IMR-90 (cell line): ENCODE measurements at regions not wholly inside any gene's neighbourhood (a gene's known extent, or its start where the extent isn't known, plus 50 kb on each side); places are given as distances from the start of the nearest gene placed in this dataset.

Source experiments
- ATAC-seq: fragments of 200-7000 bp; cut with Tn5 transposase; 2 replicates; pipeline ENCODE4 v1.9.1; 2020; ENCODE audit warnings: low read depth, mild to moderate bottlenecking, moderate library complexity
- BruUV-seq: library from RNA; stranded (reverse); fragments of 400-500 nt; replicated peaks from 2 replicates; lab custom pipeline; 2021; lab: Mats Ljungman, UMichigan
- CTCF ChIA-PET: fragments of 300-600 bp; formaldehyde crosslinking; extraction: SDS; loops from one replicate; lab custom pipeline; 2021; ENCODE audit warnings: antibody characterized with exemption; lab: Yijun Ruan, JAX
- POLR2A ChIA-PET: fragments of 300-600 bp; sonication (Branson Sonifier 250); formaldehyde crosslinking; loops from one replicate; lab custom pipeline; 2022; ENCODE audit warnings: antibody characterized with exemption; ENCODE audit not compliant: unreplicated experiment; lab: Charles Lee
- DNase-seq: peaks from one replicate; pipeline ENCODE4 v3.0.0; 2013
- H2AFZ ChIP-seq: replicated peaks from 2 replicates; pipeline ENCODE3; 2013; ENCODE audit warnings: low read length, mild to moderate bottlenecking; ENCODE audit not compliant: poor library complexity
- H2AK5ac ChIP-seq: 2 replicates; pipeline ENCODE4 v1.6.1; 2013; ENCODE audit warnings: low read depth, low read length, inconsistent platforms
- H2AK9ac ChIP-seq: replicated peaks from 2 replicates; pipeline ENCODE3; 2013; ENCODE audit warnings: mild to moderate bottlenecking, low read depth, low read length, moderate library complexity; ENCODE audit not compliant: poor library complexity
- H2BK120ac ChIP-seq: 2 replicates; pipeline ENCODE4 v1.6.1; 2013; ENCODE audit warnings: low read depth, low read length, inconsistent platforms
- H2BK15ac ChIP-seq: 3 replicates; pipeline ENCODE4 v1.6.1; 2013; ENCODE audit warnings: low read depth, low read length, inconsistent platforms
- H2BK20ac ChIP-seq: 2 replicates; pipeline ENCODE4 v1.6.1; 2013; ENCODE audit warnings: low read depth, mild to moderate bottlenecking, inconsistent platforms, low read length, moderate library complexity
- H2BK5ac ChIP-seq: 2 replicates; pipeline ENCODE4 v1.6.1; 2013; ENCODE audit warnings: mild to moderate bottlenecking, low read depth, low read length, inconsistent platforms; ENCODE audit not compliant: poor library complexity, severe bottlenecking
- H3K14ac ChIP-seq: replicated peaks from 2 replicates; pipeline ENCODE4 v1.6.1; 2013; ENCODE audit warnings: low read depth, low read length, inconsistent platforms
- H3K18ac ChIP-seq: 2 replicates; pipeline ENCODE4 v1.6.1; 2013; ENCODE audit warnings: low read depth, low read length, control low read depth
- H3K23ac ChIP-seq: 2 replicates; pipeline ENCODE4 v1.6.1; 2013; ENCODE audit warnings: low read depth, low read length, inconsistent platforms
- H3K27ac ChIP-seq: 2 replicates; pipeline ENCODE4 v1.5.1; 2013; ENCODE audit warnings: mild to moderate bottlenecking, control low read depth, low read length; ENCODE audit not compliant: insufficient read depth
- H3K27me3 ChIP-seq: 2 replicates; pipeline ENCODE4 v1.6.1; 2013; ENCODE audit warnings: low read length; ENCODE audit not compliant: control insufficient read depth, insufficient read depth
- H3K36me3 ChIP-seq: 2 replicates; pipeline ENCODE4 v1.6.1; 2013; ENCODE audit warnings: low read length, mixed read lengths; ENCODE audit not compliant: control insufficient read depth, insufficient read depth
- H3K4ac ChIP-seq: 2 replicates; pipeline ENCODE4 v1.6.1; 2013; ENCODE audit warnings: low read depth, low read length, inconsistent platforms
- H3K4me1 ChIP-seq: 2 replicates; pipeline ENCODE4 v1.6.1; 2013; ENCODE audit warnings: low read length, mixed read lengths; ENCODE audit not compliant: control insufficient read depth, insufficient read depth
- H3K4me2 ChIP-seq: 2 replicates; pipeline ENCODE4 v1.6.1; 2013; ENCODE audit warnings: low read depth, mild to moderate bottlenecking, control low read depth, low read length, moderate library complexity
- H3K4me3 ChIP-seq: 2 replicates; pipeline ENCODE4 v1.5.1; 2013; ENCODE audit warnings: low read depth, mild to moderate bottlenecking, control low read depth, low read length, moderate library complexity; ENCODE audit not compliant: insufficient read depth
- H3K56ac ChIP-seq: 2 replicates; pipeline ENCODE4 v1.6.1; 2013; ENCODE audit warnings: low read length, inconsistent platforms; ENCODE audit not compliant: insufficient read depth; ENCODE audit errors: extremely low read depth
- H3K79me1 ChIP-seq, 2 experiments: 2 replicates each; pipeline ENCODE4 v1.6.1; 2013; ENCODE audit warnings: low read length in 2 of 2, inconsistent platforms in 1 of 2, low read depth in 1 of 2
- H3K9ac ChIP-seq: 2 replicates; pipeline ENCODE4 v1.6.1; 2013; ENCODE audit warnings: low read depth, low read length, control low read depth
- H3K9me1 ChIP-seq: 2 replicates; pipeline ENCODE4 v1.6.1; 2013; ENCODE audit warnings: low read length, inconsistent platforms; ENCODE audit not compliant: insufficient read depth
- H3K9me3 ChIP-seq: 2 replicates; pipeline ENCODE4 v1.6.1; 2013; ENCODE audit warnings: low read length; ENCODE audit not compliant: control insufficient read depth, insufficient read depth
- H4K20me1 ChIP-seq: 2 replicates; pipeline ENCODE4 v1.6.1; 2013; ENCODE audit warnings: low read length, inconsistent platforms; ENCODE audit not compliant: insufficient read depth
- H4K5ac ChIP-seq: 2 replicates; pipeline ENCODE4 v1.6.1; 2013; ENCODE audit warnings: mild to moderate bottlenecking, low read depth, low read length, control low read depth
- H4K8ac ChIP-seq, 2 experiments: 2 replicates each; pipeline ENCODE4 v1.6.1; 2013; ENCODE audit warnings: low read depth in 2 of 2, low read length in 2 of 2, control low read depth in 1 of 2, inconsistent platforms in 1 of 2
- H4K91ac ChIP-seq: 2 replicates; pipeline ENCODE4 v1.6.1; 2013; ENCODE audit warnings: low read depth, low read length, inconsistent platforms; ENCODE audit not compliant: insufficient read depth
- CEBPB ChIP-seq: IDR thresholded peaks from 2 replicates; pipeline ENCODE4 v1.6.1; 2012; ENCODE audit warnings: low read depth, low read length, improper control_type of control experiment
- NFE2L2 ChIP-seq: fragments of 150-350 bp; IDR thresholded peaks from 2 replicates; pipeline ENCODE4 v1.6.1; 2016; ENCODE audit warnings: low read depth, mild to moderate bottlenecking, low read length
- RAD21 ChIP-seq: IDR thresholded peaks from 2 replicates; pipeline ENCODE4 v1.6.1; 2012; ENCODE audit warnings: low read length, improper control_type of control experiment
- SMC3 ChIP-seq: fragments of 150-350 bp; IDR thresholded peaks from 2 replicates; pipeline ENCODE4 v1.6.1; 2016; ENCODE audit warnings: low read depth, mild to moderate bottlenecking, antibody characterized with exemption, low read length, moderate library complexity
- WGBS, 2 experiments: methylation state at CpG; one replicate each; pipeline versions ENCODE4 v1.1.5 to v1.1.7; 2013; ENCODE audit warnings: missing lambda C conversion rate in 2 of 2; ENCODE audit not compliant: insufficient read length in 1 of 2; ENCODE audit errors: extremely low coverage in 2 of 2; 5-methylcytosine and 5-hydroxymethylcytosine counted together
- dilution Hi-C: fragments of 300-500 bp; cut with HindIII; formaldehyde crosslinking; loops from one replicate; pipeline ENCODE4 v1.14.3; 2018; ENCODE audit warnings: low sequenced_read_pairs; ENCODE audit not compliant: unreplicated experiment
- in situ Hi-C: fragments of 300-500 bp; cut with MboI; formaldehyde crosslinking; loops from 3 replicates; pipeline ENCODE4 v1.14.3; 2019; ENCODE audit warnings: low sequenced_read_pairs, inconsistent platforms, mixed read lengths
- intact Hi-C: fragments of 100-400 bp; cut with micrococcal nuclease; formaldehyde crosslinking; loops from 2 replicates; pipeline ENCODE4 v1.10.0; 2022
- TF ChIP-seq, protein P1 (sequence below): fragments of 150-350 bp; IDR thresholded peaks from 2 replicates; pipeline ENCODE4 v1.6.1; 2017; ENCODE audit warnings: mild to moderate bottlenecking, antibody characterized with exemption, low read length, low read depth
- TF ChIP-seq, protein P2 (sequence below): conservative IDR thresholded peaks from 2 replicates; pipeline ENCODE4 v1.5.1; 2012; ENCODE audit warnings: mild to moderate bottlenecking, low read depth, low read length, improper control_type of control experiment

DNA sequence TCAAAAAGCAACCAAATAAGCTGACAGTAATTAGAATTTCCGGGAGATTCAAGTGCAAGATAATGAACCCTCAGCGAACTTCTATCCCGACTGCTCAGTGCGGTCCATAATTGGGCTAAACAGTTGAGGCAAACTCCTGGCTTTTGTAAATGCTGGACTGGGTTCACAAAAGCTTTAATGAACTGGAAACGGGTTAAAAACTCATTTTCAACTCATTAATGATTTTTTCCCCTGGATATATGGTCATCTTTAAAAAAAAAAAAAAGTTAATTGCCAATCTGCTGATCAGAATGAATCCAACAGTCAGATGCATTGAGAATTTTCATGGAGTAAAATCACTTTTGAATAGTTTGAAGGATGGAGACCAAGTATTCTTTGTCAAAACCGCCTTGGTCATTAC, 79.5 kb upstream of the WWC1 start:
- 67% methylated on average over 1 of the region's 6 CpGs; no CpG with 5 or more reads in 1 of the 2 experiments for WGBS, 2 experiments
- TF ChIP-seq CEBPB, result no peak
- TF ChIP-seq SMC3, result no peak
- TF ChIP-seq, protein P1, sequence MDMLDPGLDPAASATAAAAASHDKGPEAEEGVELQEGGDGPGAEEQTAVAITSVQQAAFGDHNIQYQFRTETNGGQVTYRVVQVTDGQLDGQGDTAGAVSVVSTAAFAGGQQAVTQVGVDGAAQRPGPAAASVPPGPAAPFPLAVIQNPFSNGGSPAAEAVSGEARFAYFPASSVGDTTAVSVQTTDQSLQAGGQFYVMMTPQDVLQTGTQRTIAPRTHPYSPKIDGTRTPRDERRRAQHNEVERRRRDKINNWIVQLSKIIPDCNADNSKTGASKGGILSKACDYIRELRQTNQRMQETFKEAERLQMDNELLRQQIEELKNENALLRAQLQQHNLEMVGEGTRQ, result no peak
- TF ChIP-seq RAD21, result no peak
- no peak for TF ChIP-seq NFE2L2
- TF ChIP-seq, protein P2, sequence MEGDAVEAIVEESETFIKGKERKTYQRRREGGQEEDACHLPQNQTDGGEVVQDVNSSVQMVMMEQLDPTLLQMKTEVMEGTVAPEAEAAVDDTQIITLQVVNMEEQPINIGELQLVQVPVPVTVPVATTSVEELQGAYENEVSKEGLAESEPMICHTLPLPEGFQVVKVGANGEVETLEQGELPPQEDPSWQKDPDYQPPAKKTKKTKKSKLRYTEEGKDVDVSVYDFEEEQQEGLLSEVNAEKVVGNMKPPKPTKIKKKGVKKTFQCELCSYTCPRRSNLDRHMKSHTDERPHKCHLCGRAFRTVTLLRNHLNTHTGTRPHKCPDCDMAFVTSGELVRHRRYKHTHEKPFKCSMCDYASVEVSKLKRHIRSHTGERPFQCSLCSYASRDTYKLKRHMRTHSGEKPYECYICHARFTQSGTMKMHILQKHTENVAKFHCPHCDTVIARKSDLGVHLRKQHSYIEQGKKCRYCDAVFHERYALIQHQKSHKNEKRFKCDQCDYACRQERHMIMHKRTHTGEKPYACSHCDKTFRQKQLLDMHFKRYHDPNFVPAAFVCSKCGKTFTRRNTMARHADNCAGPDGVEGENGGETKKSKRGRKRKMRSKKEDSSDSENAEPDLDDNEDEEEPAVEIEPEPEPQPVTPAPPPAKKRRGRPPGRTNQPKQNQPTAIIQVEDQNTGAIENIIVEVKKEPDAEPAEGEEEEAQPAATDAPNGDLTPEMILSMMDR, result no peak
- no peak overlapping the region for H4K8ac ChIP-seq
- no peak overlapping the region for H4K91ac ChIP-seq
- no peak overlapping the region for H3K4me2 ChIP-seq
- H3K4me1 ChIP-seq, result no peaks in the 10 kb centered on the region
- H3K9me3 ChIP-seq, result no peaks in the 10 kb centered on the region
- H3K14ac ChIP-seq, result no peak overlapping the region
- no peaks in the 10 kb centered on the region for H4K20me1 ChIP-seq
- ChIA-PET POLR2A (no interaction called here), CTCF (no interaction called here)
- no peak for DNase-seq
- no peak overlapping the region for H3K18ac ChIP-seq
- H2BK120ac ChIP-seq, result no peak overlapping the region
- H3K27ac ChIP-seq, result no peak overlapping the region
- H3K79me1 ChIP-seq, result no peaks in the 10 kb centered on the region
- H3K4me3 ChIP-seq, result no peak overlapping the region
- dilution Hi-C loops (no loop called here), intact Hi-C loops (no loop called here), in situ Hi-C loops (no loop called here)
- no peak overlapping the region for H3K23ac ChIP-seq
- no peak overlapping the region for H3K56ac ChIP-seq
- BruUV-seq, result no TSS peak
- no peak for ATAC-seq
- H3K4ac ChIP-seq, result no peak overlapping the region
- no peak overlapping the region for H2BK20ac ChIP-seq
- no peaks in the 10 kb centered on the region for H3K9me1 ChIP-seq
- H2BK5ac ChIP-seq, result no peak overlapping the region
- H2AK5ac ChIP-seq, result no peak overlapping the region
- H2AK9ac ChIP-seq, result no peak overlapping the region
- no peak overlapping the region for H2BK15ac ChIP-seq
- no peak overlapping the region for H3K9ac ChIP-seq
- H4K5ac ChIP-seq, result no peak overlapping the region
- no peaks in the 10 kb centered on the region for H3K27me3 ChIP-seq
- H2AFZ ChIP-seq, result no peak overlapping the region
- H3K36me3 ChIP-seq, result no peaks in the 10 kb centered on the region
